ENCODE measurements at regions not wholly inside any gene's neighbourhood (a gene's known extent, or its start where the extent isn't known, plus 50 kb on each side); places are given as distances from the start of the nearest gene placed in this dataset.
"Not testable (repeated sequence)": the region's sequence is repeated elsewhere in the genome, so short reads cannot be mapped to it uniquely, and the experiment has no call there.

DNA sequence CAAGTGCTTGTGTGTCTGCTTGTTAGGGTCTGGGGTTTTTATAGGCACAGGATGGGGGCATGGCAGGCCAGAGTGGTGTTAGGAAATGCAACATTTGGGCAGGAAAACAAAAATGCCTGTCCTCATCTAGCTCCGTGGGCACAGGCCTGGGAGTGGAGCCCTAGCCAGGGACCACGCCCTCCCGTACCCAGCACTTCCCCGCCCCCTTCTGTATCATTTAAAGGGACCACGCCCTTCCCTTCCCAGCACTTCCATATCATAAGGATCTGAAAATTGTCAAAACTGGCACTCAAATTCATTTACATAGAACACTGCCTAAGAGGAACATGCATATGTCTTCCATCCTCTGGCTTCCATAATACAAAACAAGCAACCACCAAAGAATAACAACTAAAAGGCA is 185.8 kb downstream of the B3GLCT start:
- peak; percentile 3 for DNase-seq (ENCODE audit: low read depth)
- Histone ChIP-seq H3K27me3 (replicated peaks; ENCODE audit: control insufficient read depth, insufficient read depth, low read length) (no peaks in the 10 kb centered on the region), H3K4me1 (ENCODE audit: control insufficient read depth, insufficient read depth, low read length) (no peaks in the 10 kb centered on the region), H3K4me3 (ENCODE audit: low read length) (no peak overlapping the region), H3K36me3 (ENCODE audit: control insufficient read depth, insufficient read depth, low read length, severe bottlenecking) (no peaks in the 10 kb centered on the region), H3K9ac (ENCODE audit: low read length) (no peak overlapping the region), H3K9me3 (ENCODE audit: control insufficient read depth, low read length) (peaks cover 10% of the 10 kb centered on the region)

DNA sequence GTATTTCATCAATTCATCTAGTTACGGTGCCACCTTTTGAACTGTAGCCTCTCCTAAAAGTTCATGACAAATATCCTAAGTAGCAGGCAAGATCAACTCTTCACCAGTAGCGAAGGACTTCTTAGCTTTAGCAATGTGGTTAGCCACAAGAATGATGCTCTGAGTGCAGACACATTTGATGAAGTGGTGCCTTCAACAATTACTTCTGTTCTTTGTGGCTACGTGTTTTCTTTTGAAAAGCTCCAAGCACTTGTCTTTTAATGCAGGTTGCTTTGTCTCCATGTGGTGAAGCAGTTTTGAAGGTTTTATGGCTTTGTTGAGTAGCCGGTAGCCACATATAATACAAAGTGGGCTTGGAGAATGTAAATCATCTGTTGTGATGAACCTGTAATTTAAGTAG is 194.7 kb downstream of the B3GLCT start:
- no peak overlapping the region for H3K9ac ChIP-seq (ENCODE audit: low read length)
- H3K4me3 ChIP-seq (ENCODE audit: low read length), result no peak overlapping the region
- no peaks in the 10 kb centered on the region for H3K27me3 ChIP-seq (replicated peaks; ENCODE audit: control insufficient read depth, insufficient read depth, low read length)
- no peaks in the 10 kb centered on the region for H3K36me3 ChIP-seq (ENCODE audit: control insufficient read depth, insufficient read depth, low read length, severe bottlenecking)
- DNase-seq (ENCODE audit: low read depth), result no peak
- H3K9me3 ChIP-seq (ENCODE audit: control insufficient read depth, low read length), result peaks cover 9% of the 10 kb centered on the region
- H3K4me1 ChIP-seq (ENCODE audit: control insufficient read depth, insufficient read depth, low read length), result no peaks in the 10 kb centered on the region

DNA sequence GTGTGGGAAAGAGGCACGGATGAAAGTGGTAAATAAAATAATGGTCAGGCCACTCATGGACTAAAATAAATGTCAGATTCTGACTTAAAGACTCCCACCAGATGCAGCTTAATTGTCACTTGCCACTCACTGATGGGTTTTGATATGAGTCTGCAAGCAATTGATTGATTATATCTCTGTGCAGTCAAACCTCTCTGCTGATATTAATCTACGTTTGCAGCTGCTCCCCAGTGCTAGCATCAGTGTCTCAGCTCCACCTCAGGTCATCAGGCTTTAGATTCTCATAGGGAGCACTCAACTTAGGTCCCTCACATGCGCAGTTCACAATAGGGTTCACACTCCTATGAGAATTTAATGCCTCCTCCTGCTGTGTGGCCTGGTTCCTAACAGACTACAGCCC is 195.3 kb downstream of the B3GLCT start:
- no peaks in the 10 kb centered on the region for H3K4me1 ChIP-seq (ENCODE audit: control insufficient read depth, insufficient read depth, low read length)
- no peak overlapping the region for H3K9ac ChIP-seq (ENCODE audit: low read length)
- DNase-seq (ENCODE audit: low read depth), result no peak
- H3K9me3 ChIP-seq (ENCODE audit: control insufficient read depth, low read length), result peaks cover 15% of the 10 kb centered on the region
- H3K27me3 ChIP-seq (replicated peaks; ENCODE audit: control insufficient read depth, insufficient read depth, low read length), result no peaks in the 10 kb centered on the region
- no peak overlapping the region for H3K4me3 ChIP-seq (ENCODE audit: low read length)
- H3K36me3 ChIP-seq (ENCODE audit: control insufficient read depth, insufficient read depth, low read length, severe bottlenecking), result no peaks in the 10 kb centered on the region

DNA sequence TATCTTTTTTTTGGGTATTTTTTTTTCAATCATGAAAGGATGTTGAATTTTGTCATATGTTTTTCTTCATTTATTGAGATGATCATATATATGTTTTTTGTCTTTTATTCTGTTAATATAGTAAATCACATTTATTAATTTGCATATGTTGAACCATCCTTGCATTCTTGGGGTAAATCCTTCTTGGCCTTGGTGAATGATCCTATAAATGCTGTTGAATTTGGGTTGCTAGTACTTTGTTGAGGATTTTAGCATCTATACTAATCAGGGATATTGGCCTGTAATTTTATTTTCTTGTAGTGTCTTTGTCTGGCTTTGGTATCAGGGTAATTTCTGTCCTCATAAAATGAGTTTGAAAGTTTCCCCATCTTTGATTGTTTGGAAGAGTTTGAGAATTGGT is 199.9 kb downstream of the B3GLCT start:
- no peak for DNase-seq (ENCODE audit: low read depth)
- H3K9ac ChIP-seq (ENCODE audit: low read length), result no peak overlapping the region
- H3K4me3 ChIP-seq (ENCODE audit: low read length), result no peak overlapping the region
- no peaks in the 10 kb centered on the region for H3K27me3 ChIP-seq (replicated peaks; ENCODE audit: control insufficient read depth, insufficient read depth, low read length)
- no peaks in the 10 kb centered on the region for H3K4me1 ChIP-seq (ENCODE audit: control insufficient read depth, insufficient read depth, low read length)
- H3K36me3 ChIP-seq (ENCODE audit: control insufficient read depth, insufficient read depth, low read length, severe bottlenecking), result no peaks in the 10 kb centered on the region
- peaks cover 27% of the 10 kb centered on the region for H3K9me3 ChIP-seq (ENCODE audit: control insufficient read depth, low read length)

DNA sequence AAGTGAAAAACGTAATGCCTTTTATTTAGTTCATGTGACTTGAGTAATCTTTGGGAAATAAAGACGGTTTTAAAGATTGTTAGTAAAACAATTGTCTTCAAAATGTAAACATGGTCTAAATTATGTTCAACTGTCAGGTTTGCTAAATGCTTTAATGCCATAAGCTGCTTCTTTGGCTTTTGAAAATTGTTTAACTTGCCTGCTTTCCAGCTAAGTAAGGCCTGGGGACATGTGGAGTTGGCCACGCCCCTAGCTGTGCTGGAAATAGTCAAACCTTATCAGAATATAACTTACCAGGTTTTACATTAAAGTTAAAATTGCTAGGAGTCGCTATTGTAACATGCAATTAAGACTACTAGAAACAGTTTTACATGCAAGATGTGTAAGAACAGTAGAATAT is 203.9 kb downstream of the B3GLCT start:
- H3K4me1 ChIP-seq (ENCODE audit: control insufficient read depth, insufficient read depth, low read length); DNase-seq (ENCODE audit: low read depth); H3K4me3 ChIP-seq (ENCODE audit: low read length); H3K9ac ChIP-seq (ENCODE audit: low read length); H3K27me3 ChIP-seq (replicated peaks; ENCODE audit: control insufficient read depth, insufficient read depth, low read length); H3K36me3 ChIP-seq (ENCODE audit: control insufficient read depth, insufficient read depth, low read length, severe bottlenecking): not testable (repeated sequence)
- H3K9me3 ChIP-seq (ENCODE audit: control insufficient read depth, low read length), result peaks cover 26% of the 10 kb centered on the region

DNA sequence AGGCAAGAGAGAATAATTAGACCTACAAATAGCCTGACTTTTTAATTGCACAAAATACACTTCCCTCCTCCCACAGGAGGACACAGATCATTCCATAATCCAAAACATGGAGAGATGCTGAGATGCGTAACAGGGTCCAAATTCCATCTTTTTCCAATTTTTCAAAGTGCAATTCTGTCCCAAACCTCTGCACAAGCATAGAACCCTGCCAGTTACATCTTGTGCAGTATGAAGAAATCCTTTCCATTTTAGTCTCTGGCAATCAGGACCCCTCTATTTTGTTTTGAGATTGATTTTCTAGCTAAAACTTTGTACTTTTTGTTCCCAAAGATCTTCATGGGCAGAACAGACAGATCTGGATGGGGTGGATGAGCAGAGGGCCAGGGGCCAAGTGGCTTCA is 209.2 kb downstream of the B3GLCT start:
- Histone ChIP-seq H3K36me3 (ENCODE audit: control insufficient read depth, insufficient read depth, low read length, severe bottlenecking) (no peaks in the 10 kb centered on the region), H3K27me3 (replicated peaks; ENCODE audit: control insufficient read depth, insufficient read depth, low read length) (peaks cover 12% of the 10 kb centered on the region), H3K4me3 (ENCODE audit: low read length) (no peak overlapping the region), H3K9me3 (ENCODE audit: control insufficient read depth, low read length) (no peaks in the 10 kb centered on the region), H3K9ac (ENCODE audit: low read length) (no peak overlapping the region), H3K4me1 (ENCODE audit: control insufficient read depth, insufficient read depth, low read length) (no peaks in the 10 kb centered on the region)
- no peak for DNase-seq (ENCODE audit: low read depth)

DNA sequence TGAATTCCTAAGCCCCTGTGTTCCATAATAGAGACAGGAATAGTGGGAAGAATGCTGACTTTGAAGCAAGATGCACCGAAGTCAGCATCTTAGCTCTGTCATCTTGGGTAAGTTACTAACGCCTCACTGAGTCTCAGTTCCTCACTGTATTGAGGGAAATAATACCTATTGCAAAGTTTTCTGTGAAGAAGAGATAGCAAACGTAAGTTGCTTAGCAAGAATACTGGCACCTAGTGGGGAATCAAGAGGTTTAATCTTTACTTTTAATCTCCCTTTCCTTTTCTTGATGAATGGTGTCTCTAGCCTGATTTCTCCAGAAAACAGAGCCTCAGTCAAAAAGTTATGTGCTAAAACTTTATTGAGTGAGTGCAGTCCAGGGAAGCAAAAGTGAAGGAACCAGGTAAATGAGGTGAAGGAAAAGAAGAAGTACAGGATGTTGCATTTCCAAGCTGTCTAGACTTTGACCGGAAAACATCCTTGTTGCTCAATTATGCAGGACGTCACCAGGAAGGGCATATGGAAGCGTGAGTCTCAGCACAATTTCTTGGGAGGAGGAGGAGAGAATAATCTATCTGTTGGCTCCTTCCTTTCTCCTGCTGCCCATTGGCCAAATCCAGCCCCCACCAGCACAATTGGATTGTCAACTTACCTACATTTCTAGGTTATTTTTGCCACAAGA is 210.0 kb downstream of the B3GLCT start:
- Histone ChIP-seq H3K36me3 (ENCODE audit: control insufficient read depth, insufficient read depth, low read length, severe bottlenecking) (no peaks in the 10 kb centered on the region), H3K27me3 (replicated peaks; ENCODE audit: control insufficient read depth, insufficient read depth, low read length) (peaks cover 12% of the 10 kb centered on the region), H3K4me1 (ENCODE audit: control insufficient read depth, insufficient read depth, low read length) (no peaks in the 10 kb centered on the region), H3K4me3 (ENCODE audit: low read length) (no peak overlapping the region), H3K9me3 (ENCODE audit: control insufficient read depth, low read length) (no peaks in the 10 kb centered on the region), H3K9ac (ENCODE audit: low read length) (no peak overlapping the region)
- DNase-seq (ENCODE audit: low read depth), result peak; percentile 40

DNA sequence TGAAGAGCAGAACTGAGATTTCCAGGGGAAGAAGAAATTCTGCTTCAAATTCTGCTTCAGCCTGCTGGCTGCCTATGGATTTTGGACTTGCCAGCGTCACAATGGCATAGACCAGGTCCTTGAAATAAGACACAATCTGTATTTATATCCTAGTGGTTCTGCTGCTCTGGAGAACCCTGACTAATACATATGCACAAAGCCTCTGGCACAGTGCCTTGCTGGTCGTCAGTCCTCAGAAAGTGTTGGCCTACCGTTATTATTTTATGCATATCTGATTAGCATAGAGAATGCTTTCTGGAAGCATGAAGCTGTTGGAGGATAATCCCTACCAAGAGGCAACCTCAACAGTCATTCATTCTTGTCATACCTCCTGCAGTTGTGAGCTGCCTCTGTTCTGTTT is 213.7 kb downstream of the B3GLCT start:
- Histone ChIP-seq H3K9ac (ENCODE audit: low read length) (no peak overlapping the region), H3K4me3 (ENCODE audit: low read length) (no peak overlapping the region), H3K27me3 (replicated peaks; ENCODE audit: control insufficient read depth, insufficient read depth, low read length) (peaks cover 12% of the 10 kb centered on the region), H3K9me3 (ENCODE audit: control insufficient read depth, low read length) (no peaks in the 10 kb centered on the region), H3K36me3 (ENCODE audit: control insufficient read depth, insufficient read depth, low read length, severe bottlenecking) (no peaks in the 10 kb centered on the region), H3K4me1 (ENCODE audit: control insufficient read depth, insufficient read depth, low read length) (no peaks in the 10 kb centered on the region)
- no peak for DNase-seq (ENCODE audit: low read depth)

DNA sequence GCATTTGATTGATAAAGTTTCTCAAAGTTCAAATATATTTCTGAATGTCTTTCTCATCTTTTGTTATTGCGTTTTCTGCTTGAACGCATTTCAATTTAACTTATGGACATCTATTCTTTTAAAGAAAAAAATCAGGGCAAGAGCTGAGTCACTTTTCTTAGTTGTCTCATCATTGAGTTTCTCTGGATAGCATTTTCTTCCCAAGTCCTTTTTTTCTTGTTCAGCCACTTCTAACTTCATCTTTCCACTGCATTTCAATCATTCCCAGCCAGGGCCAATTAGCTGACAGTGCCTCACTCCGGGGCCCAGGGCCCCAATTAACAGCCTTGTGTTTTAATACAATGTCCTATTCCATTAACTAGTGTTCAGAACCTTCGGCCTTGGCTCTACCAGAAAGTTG is 216.3 kb downstream of the B3GLCT start:
- Histone ChIP-seq H3K9ac (ENCODE audit: low read length) (no peak overlapping the region), H3K4me1 (ENCODE audit: control insufficient read depth, insufficient read depth, low read length) (no peaks in the 10 kb centered on the region), H3K36me3 (ENCODE audit: control insufficient read depth, insufficient read depth, low read length, severe bottlenecking) (no peaks in the 10 kb centered on the region), H3K9me3 (ENCODE audit: control insufficient read depth, low read length) (no peaks in the 10 kb centered on the region), H3K27me3 (replicated peaks; ENCODE audit: control insufficient read depth, insufficient read depth, low read length) (peaks cover 16% of the 10 kb centered on the region), H3K4me3 (ENCODE audit: low read length) (no peak overlapping the region)
- no peak for DNase-seq (ENCODE audit: low read depth)

DNA sequence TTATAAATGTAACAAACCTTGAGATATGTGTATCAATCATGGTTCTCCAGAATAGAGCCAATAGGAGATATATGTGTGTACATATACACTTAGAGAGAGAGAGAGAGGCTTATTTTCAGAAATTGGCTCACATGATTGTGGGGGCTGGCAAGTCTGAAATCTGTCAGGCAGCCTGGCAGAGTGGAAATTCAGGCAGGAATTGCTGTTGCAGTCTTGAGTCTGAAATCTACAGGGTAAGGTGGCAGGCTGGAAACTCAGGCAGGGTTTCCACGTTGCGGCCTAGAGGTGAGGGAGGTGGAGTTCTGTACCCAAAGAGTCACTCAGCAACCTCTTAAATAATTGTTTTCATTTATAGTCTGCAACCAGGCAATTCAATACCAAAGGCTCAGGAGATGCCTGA is 218.4 kb downstream of the B3GLCT start:
- H3K9ac ChIP-seq (ENCODE audit: low read length), result no peak overlapping the region
- no peak overlapping the region for H3K4me3 ChIP-seq (ENCODE audit: low read length)
- H3K27me3 ChIP-seq (replicated peaks; ENCODE audit: control insufficient read depth, insufficient read depth, low read length), result peaks cover 6% of the 10 kb centered on the region
- DNase-seq (ENCODE audit: low read depth), result no peak
- H3K9me3 ChIP-seq (ENCODE audit: control insufficient read depth, low read length), result no peaks in the 10 kb centered on the region
- H3K36me3 ChIP-seq (ENCODE audit: control insufficient read depth, insufficient read depth, low read length, severe bottlenecking), result no peaks in the 10 kb centered on the region
- H3K4me1 ChIP-seq (ENCODE audit: control insufficient read depth, insufficient read depth, low read length), result peaks cover 7% of the 10 kb centered on the region

DNA sequence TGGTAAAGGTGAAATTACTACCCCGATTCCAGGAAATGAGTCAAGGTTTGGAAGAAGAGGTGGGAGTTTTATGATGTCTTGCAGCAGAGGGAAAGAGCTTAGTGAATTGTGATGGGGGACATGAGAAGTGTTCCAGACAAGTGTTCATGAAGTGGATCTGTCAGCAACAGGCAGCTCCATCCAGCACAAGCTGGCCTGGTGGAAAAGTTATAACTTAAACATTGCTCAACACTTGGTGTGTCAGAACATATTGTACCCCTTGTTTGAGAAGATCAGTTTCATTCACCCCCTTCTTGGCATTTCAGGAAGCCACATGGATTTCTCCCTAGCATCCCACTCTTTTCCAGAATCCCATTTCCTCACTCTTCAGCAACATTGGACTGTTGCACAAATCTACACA is 222.0 kb downstream of the B3GLCT start:
- DNase-seq (ENCODE audit: low read depth), result peak; percentile 41
- Histone ChIP-seq H3K36me3 (ENCODE audit: control insufficient read depth, insufficient read depth, low read length, severe bottlenecking) (no peaks in the 10 kb centered on the region), H3K4me1 (ENCODE audit: control insufficient read depth, insufficient read depth, low read length) (peaks cover 18% of the 10 kb centered on the region), H3K4me3 (ENCODE audit: low read length) (no peak overlapping the region), H3K9ac (ENCODE audit: low read length) (no peak overlapping the region), H3K9me3 (ENCODE audit: control insufficient read depth, low read length) (no peaks in the 10 kb centered on the region), H3K27me3 (replicated peaks; ENCODE audit: control insufficient read depth, insufficient read depth, low read length) (peaks cover 4% of the 10 kb centered on the region)

DNA sequence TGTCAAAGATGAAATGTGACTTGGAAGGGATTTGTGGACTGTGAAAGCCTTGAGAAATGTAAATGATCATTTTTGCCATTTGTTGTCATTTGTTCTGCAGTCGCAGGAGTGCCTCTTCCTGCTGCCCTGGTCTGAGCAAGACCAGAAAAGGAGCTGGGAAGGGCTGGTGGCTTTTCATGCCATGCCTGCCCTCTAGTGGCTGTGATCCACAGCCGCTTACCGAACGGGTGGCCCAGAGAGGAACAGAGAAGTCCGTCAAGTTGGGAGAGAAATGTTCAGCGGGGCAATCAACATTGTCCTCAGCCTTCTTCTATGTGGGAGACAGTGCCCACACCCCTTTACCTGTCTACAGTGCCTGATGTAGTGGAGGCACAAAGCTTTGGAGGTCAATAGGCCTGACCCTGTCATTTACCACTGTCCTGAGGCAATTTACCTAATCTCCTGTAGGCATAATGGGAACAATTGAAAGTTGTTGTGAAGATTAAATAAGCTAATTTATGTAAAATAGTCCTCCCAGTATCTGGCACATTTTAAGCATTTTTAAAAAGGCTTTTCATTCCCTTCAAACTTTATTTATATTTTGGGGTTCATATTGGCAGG is 224.5 kb downstream of the B3GLCT start:
- H3K36me3 ChIP-seq (ENCODE audit: control insufficient read depth, insufficient read depth, low read length, severe bottlenecking), result no peaks in the 10 kb centered on the region
- peak overlapping the region; percentile 31 for H3K9ac ChIP-seq (ENCODE audit: low read length)
- H3K27me3 ChIP-seq (replicated peaks; ENCODE audit: control insufficient read depth, insufficient read depth, low read length), result peaks cover 4% of the 10 kb centered on the region
- no peaks in the 10 kb centered on the region for H3K9me3 ChIP-seq (ENCODE audit: control insufficient read depth, low read length)
- DNase-seq (ENCODE audit: low read depth), result peak; percentile 92
- no peak overlapping the region for H3K4me3 ChIP-seq (ENCODE audit: low read length)
- H3K4me1 ChIP-seq (ENCODE audit: control insufficient read depth, insufficient read depth, low read length), result peaks cover 18% of the 10 kb centered on the region
